ENCODE measurements at regions not wholly inside any gene's neighbourhood (a gene's known extent, or its start where the extent isn't known, plus 50 kb on each side); places are given as distances from the start of the nearest gene placed in this dataset.
A peak's percentile ranks its signal among the peaks of the same experiment; 100 is the strongest.

DNA sequence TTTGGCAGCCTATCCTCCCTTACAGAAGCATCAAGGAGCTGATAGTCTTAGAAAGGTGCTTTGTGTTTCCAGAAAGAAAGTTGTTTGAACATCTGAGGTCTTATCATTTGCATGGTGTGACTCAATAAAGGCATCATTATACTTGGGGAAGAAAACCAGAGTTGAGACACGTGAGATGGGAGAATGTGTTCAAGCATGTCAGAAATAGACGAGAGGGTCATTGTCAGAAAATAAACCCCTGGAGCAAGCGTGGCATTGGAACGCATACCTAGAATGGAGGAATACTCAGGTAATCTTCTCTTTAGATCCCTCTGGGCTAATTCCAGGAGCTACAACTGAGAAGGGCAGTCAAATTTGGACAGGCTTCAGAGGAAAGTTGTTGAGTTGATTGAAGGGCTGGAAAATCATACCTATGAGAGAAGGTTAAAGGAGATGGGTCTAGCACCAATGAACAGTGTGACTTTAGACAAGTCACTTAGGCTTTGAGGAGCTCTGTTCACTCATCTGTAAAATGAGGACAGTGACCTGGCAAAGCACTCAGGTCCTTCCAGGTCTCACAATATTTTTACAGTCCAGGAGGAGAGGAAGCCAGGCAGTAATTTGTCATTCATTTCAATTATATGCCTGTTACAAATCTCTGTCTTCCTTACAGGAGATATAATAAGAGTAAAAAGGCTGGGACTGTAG is 101.3 kb upstream of the C1orf21 start:
- DNase-seq, result no peak

DNA sequence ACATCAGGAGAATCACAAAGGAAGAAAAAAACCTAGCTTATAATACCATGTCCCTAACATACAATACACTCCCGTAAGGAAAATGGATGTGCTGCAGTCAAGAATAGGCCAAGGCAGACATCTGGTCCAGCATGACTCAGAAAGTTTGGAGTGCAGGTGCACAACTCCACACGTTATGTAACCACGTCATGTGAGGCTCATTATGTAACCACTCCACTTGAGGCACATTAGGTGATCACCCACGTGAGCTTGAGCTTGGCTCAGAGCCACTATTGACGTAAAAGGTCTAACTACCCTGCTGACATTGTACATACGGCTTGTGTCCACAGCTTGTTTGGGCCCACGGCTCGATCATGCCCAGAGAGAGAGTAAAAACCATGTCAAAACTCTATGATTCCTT is 99.8 kb upstream of the C1orf21 start:
- no peak for DNase-seq

GRCh38 chr1:184289825-184290550 is 96.8 kb upstream of the C1orf21 start:
- DNase-seq, result no peak

DNA sequence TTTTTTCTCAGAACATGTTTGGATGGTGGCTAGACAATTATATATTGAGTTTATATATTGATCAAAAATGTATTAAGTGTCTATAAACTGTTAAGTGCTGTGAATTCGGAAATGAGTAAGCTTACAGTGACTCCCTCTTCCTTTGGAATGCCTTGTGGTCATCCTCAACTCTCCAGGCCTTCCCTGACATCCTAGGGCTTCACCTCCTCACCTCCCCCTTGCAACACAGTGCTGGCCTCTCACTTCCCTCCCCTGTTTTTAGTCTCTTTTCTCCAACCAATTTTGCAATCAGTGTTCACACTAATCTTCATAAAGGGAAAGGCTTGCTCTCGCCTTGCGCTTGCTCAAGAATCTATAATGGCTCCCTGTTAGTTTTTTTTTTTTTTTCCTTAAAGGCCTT is 95.1 kb upstream of the C1orf21 start:
- no peak for DNase-seq

GRCh38 chr1:184292101-184292500 is 94.7 kb upstream of the C1orf21 start:
- no peak for DNase-seq

- DNase-seq, result no peak
Observed at GRCh38 chr1:184294101-184294500, 92.7 kb upstream of the C1orf21 start.

DNA sequence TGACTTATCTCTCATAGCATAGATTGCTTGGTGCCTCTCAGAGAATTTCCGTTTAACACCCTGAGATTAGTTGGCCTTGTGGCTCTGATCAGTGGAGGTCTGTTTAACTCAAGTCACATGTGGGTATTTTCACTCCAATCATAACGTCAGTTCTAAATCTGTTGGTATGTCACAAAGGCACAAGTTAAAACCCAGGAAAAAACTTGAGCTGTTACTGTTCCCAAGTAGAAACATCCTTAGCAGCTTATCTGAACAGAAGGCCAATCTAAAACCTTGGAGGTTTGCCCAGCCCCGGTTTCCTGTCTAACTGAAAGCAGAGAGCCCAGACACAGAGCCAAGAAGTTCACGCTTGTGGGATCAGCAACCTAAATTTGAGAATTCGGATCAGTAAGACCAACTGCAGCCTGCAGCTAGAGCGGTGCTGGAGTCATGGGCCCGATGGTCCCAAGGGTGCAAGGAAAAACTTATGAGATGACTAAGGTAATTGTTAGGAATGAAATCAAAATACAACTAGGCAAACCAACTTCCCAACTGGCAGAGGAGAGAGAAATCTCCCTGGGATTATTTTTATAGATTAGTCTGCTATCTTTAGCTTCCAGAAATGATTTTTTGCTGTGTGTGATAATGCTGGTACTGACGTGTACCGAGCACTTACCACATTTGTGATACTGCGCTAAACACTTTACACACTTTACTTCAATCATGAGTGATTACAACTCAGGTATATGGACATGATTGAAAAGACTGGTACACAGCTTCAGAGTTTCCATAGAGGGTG is 90.2 kb upstream of the C1orf21 start:
- peak; percentile 43 for DNase-seq

GRCh38 chr1:184297244-184297750 is 89.5 kb upstream of the C1orf21 start:
- no peak for DNase-seq

DNA sequence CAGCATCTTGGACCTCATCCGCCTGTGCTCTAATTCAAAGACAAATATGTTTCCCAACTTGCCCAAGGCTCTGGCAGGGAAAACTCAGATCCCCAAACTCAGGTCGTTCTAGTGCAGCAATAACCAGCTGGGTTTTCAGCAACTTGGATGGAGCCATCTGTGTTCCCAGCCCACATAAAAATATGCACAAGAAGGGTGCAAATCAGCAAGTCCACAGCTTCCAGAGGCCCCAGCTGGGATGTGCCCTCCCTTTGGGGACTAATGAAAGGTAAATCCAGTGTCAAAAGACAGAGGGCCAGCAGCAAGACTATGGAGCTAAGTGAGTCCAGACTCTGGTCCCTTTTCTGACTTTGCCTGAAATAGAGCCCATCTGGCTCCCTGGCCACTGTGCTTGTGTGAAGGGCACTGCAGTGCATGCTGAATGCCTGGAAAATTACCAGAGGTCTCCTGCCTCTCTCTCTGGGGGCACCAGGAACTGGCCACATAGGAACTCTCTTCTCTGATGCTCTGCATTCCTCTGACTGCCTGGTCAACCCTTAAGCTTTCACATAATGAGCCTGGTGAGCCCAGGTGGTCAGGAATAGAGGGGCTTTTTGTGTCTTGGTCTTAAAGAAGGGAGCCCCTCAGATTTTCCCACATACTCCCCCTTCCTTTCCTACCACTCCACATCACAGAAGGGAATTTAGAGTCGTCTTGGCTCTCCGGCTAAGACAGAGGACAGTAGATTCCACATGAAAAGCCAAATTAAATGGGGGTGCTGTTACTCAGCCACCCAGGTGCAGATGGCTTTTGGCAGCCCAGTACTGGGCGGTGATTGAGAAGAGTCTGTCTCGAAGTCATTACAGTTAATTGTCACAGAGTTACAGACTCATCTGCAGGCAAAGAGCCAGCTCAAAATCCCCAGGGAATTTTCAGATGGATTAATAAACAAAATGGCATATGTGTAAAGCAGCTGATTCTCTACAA is 88.1 kb upstream of the C1orf21 start:
- DNase-seq, result peak; percentile 43

DNA sequence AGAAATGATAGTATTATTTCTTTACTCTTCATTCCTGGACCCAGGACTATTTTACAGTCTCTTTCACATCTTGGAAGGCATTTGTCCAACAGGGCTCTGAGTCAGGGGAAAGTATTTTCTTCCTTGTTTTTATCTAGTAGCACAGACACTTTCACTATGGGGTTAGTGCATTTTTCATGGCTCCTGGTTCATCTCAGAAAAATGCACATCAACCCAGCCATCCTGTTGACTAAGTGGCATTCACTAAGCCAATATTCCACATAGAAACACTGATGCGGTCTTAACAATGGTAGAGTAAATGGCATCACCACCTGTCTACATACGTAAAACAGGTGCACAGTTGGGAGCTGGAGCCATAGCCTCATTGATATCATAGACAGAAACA is 87.4 kb upstream of the C1orf21 start:
- peak; percentile 36 for DNase-seq

- no peak for DNase-seq
Observed at GRCh38 chr1:184299796-184300195, 87.0 kb upstream of the C1orf21 start.

GRCh38 chr1:184300446-184300845 is 86.4 kb upstream of the C1orf21 start:
- DNase-seq, result no peak

- no peak for DNase-seq
Observed at GRCh38 chr1:184301227-184301626, 85.6 kb upstream of the C1orf21 start.

- no peak for DNase-seq
Observed at GRCh38 chr1:184302346-184302745, 84.5 kb upstream of the C1orf21 start.

GRCh38 chr1:184310157-184310819 is 76.5 kb upstream of the C1orf21 start:
- DNase-seq, result no peak

DNA sequence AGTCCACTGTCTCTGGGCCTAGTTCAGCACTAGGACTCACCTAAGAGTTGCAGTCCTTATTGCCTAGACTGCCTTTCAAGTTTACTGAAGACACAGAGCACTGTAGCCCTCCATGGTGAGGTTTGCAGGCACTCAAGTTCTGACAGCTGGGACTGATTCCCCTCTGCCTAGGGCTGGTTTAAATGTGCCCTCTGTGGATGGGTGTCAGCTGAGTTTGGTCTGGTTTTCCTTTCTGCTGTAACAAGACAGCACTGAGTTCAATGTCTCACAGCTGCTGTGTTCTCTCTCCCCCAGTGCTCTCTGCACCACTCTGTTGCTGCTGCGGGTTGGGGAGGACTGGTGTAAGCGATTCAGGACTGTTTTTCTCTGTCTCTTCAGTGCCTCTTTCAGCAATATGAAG is 75.2 kb upstream of the C1orf21 start:
- DNase-seq, result no peak

DNA sequence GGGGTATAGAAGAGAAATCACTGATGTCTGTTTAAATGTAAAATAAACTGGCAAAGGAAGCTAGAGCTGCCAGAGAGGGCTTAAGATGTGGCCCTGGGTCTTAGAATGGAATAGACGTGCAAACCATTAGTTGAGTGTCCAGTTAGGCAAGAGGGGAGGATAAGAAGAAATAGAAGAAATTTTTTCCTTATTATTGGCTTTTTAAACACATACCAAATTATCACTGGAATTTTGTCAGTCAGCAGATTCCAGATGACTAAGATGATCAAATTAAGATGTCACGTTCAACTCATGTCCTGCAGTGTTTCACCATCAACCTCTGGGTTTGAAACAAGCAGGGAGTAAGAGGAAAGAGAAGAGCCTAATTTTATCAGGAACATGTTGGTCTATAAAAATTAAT is 71.6 kb upstream of the C1orf21 start:
- no peak for DNase-seq

GRCh38 chr1:184319879-184320278 is 67.0 kb upstream of the C1orf21 start:
- DNase-seq, result no peak

DNA sequence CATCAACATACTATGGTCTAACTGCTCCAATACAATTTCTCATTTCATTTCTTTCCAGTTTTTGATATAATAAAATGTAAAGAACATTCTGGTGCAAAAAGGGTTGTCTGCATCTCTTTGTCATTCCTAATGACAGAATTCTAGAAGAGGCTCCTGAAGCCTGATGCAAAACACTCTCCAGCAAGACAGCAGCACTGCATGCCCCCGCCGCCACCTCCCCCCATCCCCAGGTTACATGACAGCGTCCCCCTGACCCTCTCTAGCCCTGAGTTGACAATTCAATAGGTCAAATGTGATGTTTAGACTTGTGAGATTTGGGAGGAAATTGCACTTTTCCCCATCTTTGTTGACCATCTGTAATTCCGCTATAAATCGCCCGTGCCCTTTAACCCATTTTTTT is 64.6 kb upstream of the C1orf21 start:
- DNase-seq, result no peak

GRCh38 chr1:184324972-184325371 is 61.9 kb upstream of the C1orf21 start:
- no peak for DNase-seq

- no peak for DNase-seq
Observed at GRCh38 chr1:184326278-184326677, 60.6 kb upstream of the C1orf21 start.

Data from NCI-H1092 (cell line).